HepG2 (cell line): ENCODE measurements at regions not wholly inside any gene's neighbourhood (a gene's known extent, or its start where the extent isn't known, plus 50 kb on each side); places are given as distances from the start of the nearest gene placed in this dataset.

Experiments used
- ATAC-seq: fragments of 200-7000 bp; cut with Tn5 transposase; 3 replicates; pipeline ENCODE4 v1.9.1; 2020; ENCODE audit warnings: mild to moderate bottlenecking, moderate library complexity
- BruUV-seq: library from RNA; stranded (reverse); fragments of 400-500 nt; replicated peaks from 2 replicates; lab custom pipeline; 2021; lab: Mats Ljungman, UMichigan
- CTCF ChIA-PET: fragments of 300-600 bp; formaldehyde crosslinking; extraction: SDS; loops from one replicate; lab custom pipeline; 2021; ENCODE audit warnings: low total read pairs, inconsistent platforms, low intra/inter-chr PET ratio; lab: Yijun Ruan, JAX
- POLR2A ChIA-PET: fragments of 350-600 bp; sonication (Branson Sonifier 250); formaldehyde crosslinking; loops from one replicate; lab custom pipeline; 2020; ENCODE audit warnings: antibody characterized with exemption, inconsistent platforms; lab: Yijun Ruan, JAX
- DNase-seq: peaks from one replicate; pipeline ENCODE4 v3.0.0-alpha.2; 2015; ENCODE audit warnings: low spot score
- FAIRE-seq: peaks from 3 replicates; lab custom pipeline; 2011; peaks lifted over from hg19 to GRCh38; lab: Jason Lieb, UNC
- H2AFZ ChIP-seq: one replicate; pipeline ENCODE4 v1.6.1; 2011; ENCODE audit warnings: low read length, inconsistent platforms
- H3K27ac ChIP-seq: fragments of 300-600 bp; 3 replicates; pipeline ENCODE4 v1.8.0; 2011; ENCODE audit warnings: mixed run types, mild to moderate bottlenecking, mixed read lengths, low read length, inconsistent platforms; ENCODE audit not compliant: insufficient read depth; ENCODE audit errors: extremely low read length
- H3K27me3 ChIP-seq, 2 experiments: fragments of 200-600 bp in 1 of 2; 2 replicates in 1 of 2; 3 replicates in 1 of 2; pipeline versions ENCODE4 v1.6.0 to v1.8.0; 2011; ENCODE audit warnings: low read length in 2 of 2, mild to moderate bottlenecking in 2 of 2, moderate library complexity in 2 of 2, inconsistent platforms in 1 of 2; ENCODE audit not compliant: insufficient read depth in 2 of 2, control insufficient read depth in 1 of 2
- H3K36me3 ChIP-seq, 2 experiments: fragments of 200-600 bp in 1 of 2; replicated peaks in 1 of 2; 2 replicates in 1 of 2; 3 replicates in 1 of 2; pipeline versions ENCODE4 v1.5.1 to v1.8.0; 2011; ENCODE audit warnings: low read length in 2 of 2, inconsistent platforms in 1 of 2; ENCODE audit not compliant: insufficient read depth in 2 of 2, control insufficient read depth in 1 of 2
- H3K4me1 ChIP-seq: 2 replicates; pipeline ENCODE4 v1.5.1; 2012; ENCODE audit warnings: low read length, inconsistent platforms; ENCODE audit not compliant: insufficient read depth
- H3K4me2 ChIP-seq: 2 replicates; pipeline ENCODE4 v1.6.0; 2011; ENCODE audit warnings: low read depth, low read length, inconsistent platforms
- H3K4me3 ChIP-seq, 3 experiments: fragments of 200-600 bp in 1 of 3; sonication (generic), shearing (Covaris generic) in 1 of 3; replicated peaks in 1 of 3; 2 replicates each; pipeline ENCODE4 v1.5.1; 2011 to 2016; ENCODE audit warnings: low read length in 3 of 3, inconsistent platforms in 2 of 3, low read depth in 2 of 3, mild to moderate bottlenecking in 2 of 3, control low read depth in 1 of 3, mixed read lengths in 1 of 3; ENCODE audit not compliant: insufficient read depth in 1 of 3
- H3K79me2 ChIP-seq: one replicate; pipeline ENCODE4 v1.6.1; 2011; ENCODE audit warnings: low read length, inconsistent platforms; ENCODE audit not compliant: insufficient read depth
- H3K9ac ChIP-seq: 2 replicates; pipeline ENCODE4 v1.6.0; 2011; ENCODE audit warnings: mild to moderate bottlenecking, low read depth, low read length, inconsistent platforms; ENCODE audit not compliant: insufficient read depth
- H3K9me3 ChIP-seq: 2 replicates; pipeline ENCODE4 v1.5.1; 2012; ENCODE audit warnings: mild to moderate bottlenecking, low read length
- H4K20me1 ChIP-seq: 2 replicates; pipeline ENCODE4 v1.6.0; 2011; ENCODE audit warnings: inconsistent platforms, mild to moderate bottlenecking, low read length, moderate library complexity; ENCODE audit not compliant: insufficient read depth
- DMTF1 ChIP-seq: sonication (generic); formaldehyde crosslinking; IDR thresholded peaks from 2 replicates; pipeline ENCODE4 v1.4.0; 2020; ENCODE audit warnings: mild to moderate bottlenecking, missing genetic modification reagents
- EZH2 ChIP-seq: conservative IDR thresholded peaks from 2 replicates; pipeline ENCODE4 v1.6.1; 2012; ENCODE audit warnings: mild to moderate bottlenecking, low read depth, low read length, moderate library complexity
- GABPB1 ChIP-seq: IDR thresholded peaks from 2 replicates; pipeline ENCODE4 v1.6.1; 2016; ENCODE audit warnings: mild to moderate bottlenecking, missing genetic modification reagents, moderate library complexity, missing compliant biosample characterization
- NPAS2 ChIP-seq: sonication (generic); formaldehyde crosslinking; IDR thresholded peaks from 2 replicates; pipeline ENCODE4 v1.8.0; 2022; ENCODE audit warnings: mild to moderate bottlenecking, missing genetic modification reagents, borderline replicate concordance
- RAD51 ChIP-seq: fragments of 450-650 bp; IDR thresholded peaks from 2 replicates; pipeline ENCODE4 v1.6.1; 2016; ENCODE audit warnings: borderline replicate concordance
- SIN3B ChIP-seq: fragments of 150-350 bp; IDR thresholded peaks from 2 replicates; pipeline ENCODE4 v1.6.1; 2014; ENCODE audit warnings: low read length
- SNRNP70 ChIP-seq: fragments of 200-400 bp; formaldehyde crosslinking; IDR thresholded peaks from 2 replicates; pipeline ENCODE4 v1.6.1; 2017; ENCODE audit warnings: mild to moderate bottlenecking, low read depth, low read length, moderate library complexity
- TBL1XR1 ChIP-seq: fragments of 150-350 bp; IDR thresholded peaks from 2 replicates; pipeline ENCODE4 v1.6.1; 2014; ENCODE audit warnings: borderline replicate concordance, low read length; ENCODE audit not compliant: partially characterized antibody
- ZFP91 ChIP-seq: sonication (generic); formaldehyde crosslinking; IDR thresholded peaks from 2 replicates; pipeline ENCODE4 v1.9.0; 2022; ENCODE audit warnings: missing genetic modification reagents, mild to moderate bottlenecking, borderline replicate concordance
- ZNF280D ChIP-seq: sonication (generic); formaldehyde crosslinking; IDR thresholded peaks from 2 replicates; pipeline ENCODE4 v1.5.1; 2020; ENCODE audit warnings: mild to moderate bottlenecking, missing genetic modification reagents
- ZNF33A ChIP-seq: sonication (generic); formaldehyde crosslinking; IDR thresholded peaks from 2 replicates; pipeline ENCODE4 v1.5.1; 2020; ENCODE audit warnings: missing genetic modification reagents, mild to moderate bottlenecking, moderate library complexity, borderline replicate concordance
- WGBS: methylation state at CpG from one replicate; pipeline ENCODE4 v1.1.6; 2017; ENCODE audit warnings: low lambda C conversion rate; 5-methylcytosine and 5-hydroxymethylcytosine counted together
- in situ Hi-C: cut with HindIII; loops from 2 replicates; pipeline ENCODE4 v1.10.0; 2017; ENCODE audit warnings: low pct_unique_long_range_greater_than_20kb; ENCODE audit not compliant: extremely low pct_ligation_motif_present
- intact Hi-C: fragments of 100-400 bp; cut with micrococcal nuclease; formaldehyde crosslinking; loops from one replicate; pipeline ENCODE4 v1.10.0; 2022; ENCODE audit not compliant: unreplicated experiment

GRCh38 chr3:4042070-4042469, 242.8 kb downstream of the LRRN1 start:
- Histone ChIP-seq H3K9me3 (no peaks in the 10 kb centered on the region), H4K20me1 (no peaks in the 10 kb centered on the region), H3K9ac (no peak overlapping the region), H3K79me2 (no peaks in the 10 kb centered on the region), H3K27me3 (no peaks in the 10 kb centered on the region), H3K27ac (no peak overlapping the region), H3K4me2 (no peak overlapping the region), H3K4me3 (no peak overlapping the region), H3K4me1 (no peaks in the 10 kb centered on the region), H2AFZ (no peak overlapping the region), H3K36me3 (no peaks in the 10 kb centered on the region)
- TF ChIP-seq RAD51 = peak; percentile 58; the same call in 1 of the 2 replicates
- no peak for TF ChIP-seq ZNF33A (CRISPR knock-in tag)
- TF ChIP-seq ZNF280D (CRISPR knock-in tag) = no peak
- ChIA-PET POLR2A (no interaction called here), CTCF (no interaction called here)
- 18% methylated on average over 2 of the region's 2 CpGs for WGBS
- DNase-seq (no peak), FAIRE-seq (no peak), ATAC-seq (no peak)
- in situ Hi-C loops (no loop called here), intact Hi-C loops (no loop called here)
- no TSS peak for BruUV-seq

- no peaks in the 10 kb centered on the region for H4K20me1 ChIP-seq
- H3K9me3 ChIP-seq = no peaks in the 10 kb centered on the region
- intact Hi-C loops = no loop called here
- FAIRE-seq (no peak), ATAC-seq (no peak), DNase-seq (no peak)
- no peak overlapping the region for H3K4me3 ChIP-seq
- no peaks in the 10 kb centered on the region for H3K4me1 ChIP-seq
- in situ Hi-C loops = no loop called here
- H3K36me3 ChIP-seq = no peaks in the 10 kb centered on the region
- no peaks in the 10 kb centered on the region for H3K27me3 ChIP-seq
- no peak overlapping the region for H3K4me2 ChIP-seq
- H3K27ac ChIP-seq = no peak overlapping the region
- 8% methylated on average over 2 of the region's 3 CpGs for WGBS
- no peak overlapping the region for H2AFZ ChIP-seq
- no peaks in the 10 kb centered on the region for H3K79me2 ChIP-seq
- BruUV-seq = no TSS peak
- ChIA-PET POLR2A (no interaction called here), CTCF (no interaction called here)
- no peak overlapping the region for H3K9ac ChIP-seq
- TF ChIP-seq SIN3B (no peak), SNRNP70 (no peak), TBL1XR1 (no peak), DMTF1 (CRISPR knock-in tag) (no peak), ZFP91 (CRISPR knock-in tag) (no peak), NPAS2 (no peak), EZH2 (no peak), RAD51 (no peak), GABPB1 (CRISPR knock-in tag) (no peak)
Measured at GRCh38 chr3:4042869-4043268, 243.6 kb downstream of the LRRN1 start.
